ENCODE measurements at regions not wholly inside any gene's neighbourhood (a gene's known extent, or its start where the extent isn't known, plus 50 kb on each side); places are given as distances from the start of the nearest gene placed in this dataset.

DNA sequence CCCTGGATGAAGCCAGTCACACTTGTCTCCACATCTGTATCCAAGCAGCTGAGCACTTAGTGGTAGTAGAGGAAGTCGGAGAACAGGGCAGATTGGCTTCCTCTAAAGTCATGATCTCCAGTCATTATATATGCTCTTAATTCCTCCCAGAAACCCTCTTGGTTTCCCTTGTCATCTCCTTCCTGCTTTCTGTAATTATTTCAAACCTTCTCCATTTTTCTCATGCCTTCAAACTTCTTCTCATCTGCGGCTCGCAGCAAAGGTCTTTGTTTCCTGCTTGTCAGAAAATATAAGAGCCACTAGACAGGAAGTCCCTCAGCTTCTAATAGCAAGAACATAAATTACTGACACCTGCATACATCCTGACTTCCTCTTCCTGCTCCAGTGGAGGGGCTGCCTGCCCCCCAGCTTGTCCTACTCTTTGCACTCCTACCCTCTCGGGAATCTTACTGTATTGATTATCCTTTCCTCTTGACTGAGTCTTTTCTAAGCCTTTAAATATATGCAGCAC is 124.6 kb upstream of the NGF start:
- Histone ChIP-seq H3K4me3 (no peak overlapping the region), H3K36me3 (no peaks in the 10 kb centered on the region), H3K4me1 (peaks cover 0 to 8% (median 0%) of the 10 kb centered on the region in 9 donors), H3K9me3 (no peaks in the 10 kb centered on the region), H3K27ac (no peak overlapping the region), H3K27me3 (peaks cover 0 to 4% (median 0%) of the 10 kb centered on the region in 7 donors)
- 67 to 73% methylated on average over 4 of the region's 4 CpGs for WGBS, 2 donors
- DNase-seq, result no peak
- ATAC-seq, result no peak
- intact Hi-C loops (cut with DNase I), result loop anchor here in 6 of 10 donors (1.0 to 10.0 kb wide), 3 partner anchors 188 to 324 kb away; no protein-coding TSS in a partner anchor
- TF ChIP-seq, protein P1, sequence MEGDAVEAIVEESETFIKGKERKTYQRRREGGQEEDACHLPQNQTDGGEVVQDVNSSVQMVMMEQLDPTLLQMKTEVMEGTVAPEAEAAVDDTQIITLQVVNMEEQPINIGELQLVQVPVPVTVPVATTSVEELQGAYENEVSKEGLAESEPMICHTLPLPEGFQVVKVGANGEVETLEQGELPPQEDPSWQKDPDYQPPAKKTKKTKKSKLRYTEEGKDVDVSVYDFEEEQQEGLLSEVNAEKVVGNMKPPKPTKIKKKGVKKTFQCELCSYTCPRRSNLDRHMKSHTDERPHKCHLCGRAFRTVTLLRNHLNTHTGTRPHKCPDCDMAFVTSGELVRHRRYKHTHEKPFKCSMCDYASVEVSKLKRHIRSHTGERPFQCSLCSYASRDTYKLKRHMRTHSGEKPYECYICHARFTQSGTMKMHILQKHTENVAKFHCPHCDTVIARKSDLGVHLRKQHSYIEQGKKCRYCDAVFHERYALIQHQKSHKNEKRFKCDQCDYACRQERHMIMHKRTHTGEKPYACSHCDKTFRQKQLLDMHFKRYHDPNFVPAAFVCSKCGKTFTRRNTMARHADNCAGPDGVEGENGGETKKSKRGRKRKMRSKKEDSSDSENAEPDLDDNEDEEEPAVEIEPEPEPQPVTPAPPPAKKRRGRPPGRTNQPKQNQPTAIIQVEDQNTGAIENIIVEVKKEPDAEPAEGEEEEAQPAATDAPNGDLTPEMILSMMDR (IDR thresholded peaks at IDR 0.05), result no peak

DNA sequence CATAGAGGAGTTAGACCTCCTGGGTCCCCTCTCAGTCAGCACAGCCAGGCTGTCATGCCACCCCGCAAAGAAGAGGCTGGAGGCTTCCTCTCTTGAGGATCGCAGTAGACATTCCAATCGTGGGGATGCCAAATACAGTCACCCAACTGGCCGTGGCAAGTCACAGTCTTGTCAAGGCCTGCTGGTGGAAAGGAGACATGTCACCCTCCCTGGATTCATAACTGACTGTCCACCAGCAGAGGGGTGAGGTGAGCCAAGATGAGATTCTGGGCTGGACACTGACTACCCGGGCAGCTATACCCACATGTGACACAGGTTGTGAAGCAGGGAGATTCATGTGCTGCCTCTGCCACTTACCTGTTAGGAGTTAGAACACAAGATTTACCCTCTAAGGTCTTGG is 123.5 kb upstream of the NGF start:
- H3K27me3 ChIP-seq, result peaks cover 0 to 4% (median 0%) of the 10 kb centered on the region in 7 donors
- TF ChIP-seq, protein P1 (IDR thresholded peaks at IDR 0.05), result no peak
- H3K4me3 ChIP-seq, result no peak overlapping the region
- H3K4me1 ChIP-seq, result peaks cover 0 to 15% (median 6%) of the 10 kb centered on the region in 9 donors
- no peaks in the 10 kb centered on the region for H3K36me3 ChIP-seq
- H3K27ac ChIP-seq, result no peak overlapping the region
- intact Hi-C loops (cut with DNase I), result loop anchor here in 3 of 10 donors (10.0 kb wide), 1 partner anchor 187 kb away; no protein-coding TSS in a partner anchor
- WGBS, 2 donors, result 82 to 86% methylated on average over 5 of the region's 5 CpGs
- DNase-seq (no peak), ATAC-seq (no peak)
- no peaks in the 10 kb centered on the region for H3K9me3 ChIP-seq

DNA sequence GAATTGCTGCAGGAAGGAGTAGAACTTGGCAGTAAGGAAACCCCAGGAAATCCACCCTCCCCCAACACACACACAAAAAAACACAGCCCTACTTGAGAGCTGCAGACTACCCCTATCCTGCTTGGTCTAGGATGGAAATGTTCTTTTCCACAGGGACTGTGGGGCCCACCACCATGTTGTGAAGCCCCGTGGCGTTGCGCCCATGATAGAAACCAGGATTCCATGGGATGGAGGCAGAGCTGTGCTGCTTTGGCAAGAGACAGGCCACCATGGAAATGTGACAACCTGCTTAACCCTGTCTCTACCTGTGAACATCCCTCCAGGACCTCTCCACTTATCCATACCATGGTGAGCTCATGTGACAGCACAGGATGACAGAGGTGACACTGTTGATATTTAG is 121.1 kb upstream of the NGF start:
- intact Hi-C loops (cut with DNase I), result no loop called here
- 91 to 92% methylated on average over 3 of the region's 3 CpGs for WGBS, 2 donors
- H3K4me1 ChIP-seq, result peaks cover 0 to 25% (median 12%) of the 10 kb centered on the region in 9 donors
- TF ChIP-seq, protein P1 (IDR thresholded peaks at IDR 0.05), result no peak
- no peak overlapping the region for H3K4me3 ChIP-seq
- ATAC-seq (no peak), DNase-seq (no peak)
- H3K27me3 ChIP-seq, result no peaks in the 10 kb centered on the region
- no peak overlapping the region for H3K27ac ChIP-seq
- H3K9me3 ChIP-seq, result no peaks in the 10 kb centered on the region
- H3K36me3 ChIP-seq, result no peaks in the 10 kb centered on the region

DNA sequence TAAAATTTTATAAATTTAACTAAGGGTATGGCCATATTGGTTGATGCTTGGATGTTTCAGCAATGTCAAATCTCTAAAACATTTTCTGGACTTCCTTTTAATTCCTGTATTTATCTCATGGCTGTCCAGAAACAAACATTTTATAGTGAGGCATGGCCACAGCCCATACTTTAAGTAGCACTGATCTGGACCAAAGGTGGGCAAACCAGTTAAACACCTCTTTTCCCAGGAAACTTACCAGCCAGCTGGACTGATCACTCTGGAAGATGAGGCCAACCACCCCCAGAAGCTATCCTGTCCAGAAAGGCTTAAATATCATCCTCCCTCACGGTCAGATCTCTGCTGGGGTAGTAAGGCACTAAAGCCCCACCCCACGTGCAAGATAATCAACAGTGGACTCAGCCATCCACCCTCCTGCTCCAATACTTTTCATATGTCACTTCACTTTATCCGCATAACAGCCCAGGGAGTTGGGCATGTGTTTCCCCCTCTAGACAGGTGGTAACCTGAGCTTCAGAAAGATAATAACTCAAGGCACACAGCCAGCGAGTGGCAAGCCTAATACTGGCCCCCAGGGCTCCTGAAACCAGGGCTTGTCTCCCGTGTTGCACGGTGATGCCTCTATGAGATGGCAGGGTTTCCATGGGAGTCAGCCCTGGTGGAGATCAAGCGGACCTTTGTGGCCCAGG is 120.5 kb upstream of the NGF start:
- no peak overlapping the region for H3K27ac ChIP-seq
- 84 to 85% methylated on average over 7 of the region's 7 CpGs for WGBS, 2 donors
- H3K36me3 ChIP-seq, result no peaks in the 10 kb centered on the region
- DNase-seq (no peak), ATAC-seq (no peak)
- H3K4me3 ChIP-seq, result no peak overlapping the region
- H3K9me3 ChIP-seq, result no peaks in the 10 kb centered on the region
- H3K27me3 ChIP-seq, result no peaks in the 10 kb centered on the region
- TF ChIP-seq, protein P1 (IDR thresholded peaks at IDR 0.05), result no peak
- peaks cover 0 to 25% (median 12%) of the 10 kb centered on the region in 9 donors for H3K4me1 ChIP-seq
- intact Hi-C loops (cut with DNase I), result no loop called here
